Naive thymus-derived CD8-positive, alpha-beta T cell (primary cell): ENCODE measurements at regions not wholly inside any gene's neighbourhood (a gene's known extent, or its start where the extent isn't known, plus 50 kb on each side); places are given as distances from the start of the nearest gene placed in this dataset.

Source experiments
- ATAC-seq, 2 donors: fragments of 150-1000 bp; cut with Tn5 transposase in 1 of 2; sonication (Bioruptor Pico), chemical (Tn5 transposase) in 1 of 2; 1 replicate in 1 of 2; 2 replicates in 1 of 2; pipeline ENCODE4 v1.10.0; 2021; ENCODE audit warnings: mild to moderate bottlenecking in 2 of 2, moderate library complexity in 2 of 2
- POLR2A ChIA-PET: fragments of 350-600 bp; sonication (Branson Sonifier 250); formaldehyde crosslinking; loops from one replicate; lab custom pipeline; 2021; ENCODE audit warnings: antibody characterized with exemption; lab: Charles Lee
- DNase-seq, 10 donors: peaks; one replicate each; pipeline versions ENCODE4 v3.0.0 to v3.0.0-alpha.2; 2020 to 2022
- H3K27ac Mint-ChIP-seq, 10 donors: one replicate each; pipeline ENCODE4 v1.8.0; 2020 to 2022; ENCODE audit warnings: mild to moderate bottlenecking in 10 of 10, mixed read lengths in 10 of 10, moderate library complexity in 4 of 10, inconsistent platforms in 1 of 10
- H3K27me3 Mint-ChIP-seq, 5 donors: one replicate each; pipeline ENCODE4 v1.8.0; 2021 to 2022; ENCODE audit warnings: mixed read lengths in 5 of 5
- H3K36me3 Mint-ChIP-seq, 3 donors: one replicate each; pipeline ENCODE4 v1.8.0; 2020 to 2022; ENCODE audit warnings: mixed read lengths in 3 of 3, mild to moderate bottlenecking in 2 of 3, inconsistent platforms in 1 of 3
- H3K4me1 Mint-ChIP-seq, 4 donors: one replicate each; pipeline ENCODE4 v1.8.0; 2021 to 2022; ENCODE audit warnings: mixed read lengths in 4 of 4
- H3K4me3 Mint-ChIP-seq, 10 donors: one replicate each; pipeline ENCODE4 v1.8.0; 2020 to 2022; ENCODE audit warnings: mild to moderate bottlenecking in 10 of 10, mixed read lengths in 10 of 10, moderate library complexity in 6 of 10, inconsistent platforms in 1 of 10
- H3K9me3 Mint-ChIP-seq, 9 donors: one replicate each; pipeline ENCODE4 v1.8.0; 2020 to 2022; ENCODE audit warnings: mixed read lengths in 9 of 9, mild to moderate bottlenecking in 3 of 9, inconsistent platforms in 1 of 9, moderate library complexity in 1 of 9

- H3K27me3 Mint-ChIP-seq = peaks cover 4 to 25% (median 9%) of the 10 kb centered on the region in 5 donors
- peaks cover 0 to 3% (median 0%) of the 10 kb centered on the region in 4 donors for H3K4me1 Mint-ChIP-seq
- DNase-seq (no peak), ATAC-seq (no peak)
- H3K9me3 Mint-ChIP-seq = no peaks in the 10 kb centered on the region
- no peaks in the 10 kb centered on the region for H3K36me3 Mint-ChIP-seq
- no peak overlapping the region for H3K4me3 Mint-ChIP-seq
- POLR2A ChIA-PET = no interaction called here
- H3K27ac Mint-ChIP-seq = no peak overlapping the region
Measured at GRCh38 chr1:38111589-38111988, 65.0 kb upstream of the POU3F1 start.

- H3K27me3 Mint-ChIP-seq = peaks cover 8 to 30% (median 20%) of the 10 kb centered on the region in 5 donors
- no peaks in the 10 kb centered on the region for H3K36me3 Mint-ChIP-seq
- POLR2A ChIA-PET = no interaction called here
- H3K27ac Mint-ChIP-seq = no peak overlapping the region
- H3K4me1 Mint-ChIP-seq = no peaks in the 10 kb centered on the region
- no peak overlapping the region for H3K4me3 Mint-ChIP-seq
- DNase-seq (no peak), ATAC-seq (no peak)
- H3K9me3 Mint-ChIP-seq = no peaks in the 10 kb centered on the region
Measured at GRCh38 chr1:38105267-38105666, 58.7 kb upstream of the POU3F1 start.

- POLR2A ChIA-PET = interaction anchor here (0.7 kb wide), 1 partner anchor 291 kb away, joined by 5 read pairs; no protein-coding TSS in a partner anchor
- Mint-ChIP-seq H3K27me3 (peaks cover 9 to 29% (median 21%) of the 10 kb centered on the region in 5 donors), H3K9me3 (no peaks in the 10 kb centered on the region), H3K27ac (no peak overlapping the region), H3K4me1 (no peaks in the 10 kb centered on the region), H3K4me3 (no peak overlapping the region), H3K36me3 (no peaks in the 10 kb centered on the region)
- DNase-seq (no peak), ATAC-seq (no peak)
Measured at GRCh38 chr1:38102636-38103035, 56.0 kb upstream of the POU3F1 start.

DNA sequence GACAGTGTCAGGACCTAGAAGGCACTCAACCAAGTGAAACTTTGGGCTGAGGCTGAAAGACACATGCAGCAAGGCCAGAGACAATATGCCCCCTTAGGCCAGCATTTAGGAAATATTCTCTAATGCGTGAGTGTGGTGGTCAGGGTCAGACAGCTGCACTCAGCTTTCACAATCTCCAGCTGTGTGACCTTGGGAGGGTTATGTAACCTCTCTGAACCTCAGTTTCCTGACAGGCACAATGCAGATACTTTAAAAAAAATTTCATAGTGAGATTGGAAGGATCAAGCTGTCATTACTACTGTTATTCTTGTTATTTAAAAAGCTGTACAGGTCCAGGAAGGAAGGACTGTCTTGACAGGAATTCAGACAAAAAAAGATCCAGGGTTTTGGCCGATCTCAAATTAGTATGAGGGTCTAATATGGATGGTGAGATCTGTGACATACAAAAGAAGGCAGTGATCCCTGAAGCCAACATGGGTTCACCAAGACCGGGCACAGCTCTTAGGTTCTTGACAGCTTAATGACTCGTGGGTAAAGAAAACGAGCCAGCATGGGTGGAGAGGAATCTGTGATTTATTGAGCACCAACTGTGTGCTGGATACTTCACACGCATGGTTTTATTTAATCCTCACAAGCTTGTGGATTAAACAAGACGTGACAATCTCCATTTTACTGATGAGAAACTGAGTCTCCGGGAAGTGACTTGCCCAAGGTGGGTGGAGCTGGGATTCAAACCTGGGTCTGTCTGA is 54.6 kb upstream of the POU3F1 start:
- H3K9me3 Mint-ChIP-seq = no peaks in the 10 kb centered on the region
- POLR2A ChIA-PET = no interaction called here
- H3K27ac Mint-ChIP-seq = no peak overlapping the region
- H3K4me3 Mint-ChIP-seq = no peak overlapping the region
- ATAC-seq = no peak
- no peaks in the 10 kb centered on the region for H3K4me1 Mint-ChIP-seq
- no peaks in the 10 kb centered on the region for H3K36me3 Mint-ChIP-seq
- H3K27me3 Mint-ChIP-seq = peaks cover 8 to 28% (median 23%) of the 10 kb centered on the region in 5 donors
- no peak for DNase-seq

- Mint-ChIP-seq H3K27ac (no peak overlapping the region), H3K36me3 (no peaks in the 10 kb centered on the region)
Measured at GRCh38 chr1:38098101-38098847, 51.7 kb upstream of the POU3F1 start.

DNA sequence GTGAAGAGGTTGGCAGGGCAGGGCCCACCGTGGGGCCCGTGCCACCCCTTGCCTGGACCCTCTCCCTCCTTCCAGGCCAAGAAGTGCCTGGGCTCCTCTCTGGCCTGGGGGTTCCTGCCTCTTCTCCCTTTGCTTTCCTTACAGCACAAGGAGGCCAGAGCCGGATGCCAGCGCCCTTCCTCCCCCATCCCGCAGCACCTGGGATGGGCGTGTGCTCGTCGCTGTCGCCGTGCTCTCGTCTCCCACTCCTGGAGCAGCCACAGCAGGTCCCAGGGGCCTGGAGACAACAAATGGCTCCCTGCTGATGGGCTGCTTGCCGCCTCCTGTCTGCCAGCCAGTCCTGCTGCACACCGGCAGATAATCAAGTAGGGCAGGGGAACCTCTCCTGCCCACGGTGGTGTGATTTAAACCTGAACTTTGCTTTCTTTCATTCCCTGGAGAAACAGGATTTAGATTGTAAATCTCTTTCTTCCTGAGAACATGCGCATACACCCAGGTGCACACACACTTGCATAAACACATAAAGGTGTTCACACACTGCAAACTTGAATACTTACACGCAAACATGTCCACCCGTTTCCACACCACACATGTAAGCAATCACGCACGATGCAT is 50.8 kb upstream of the POU3F1 start:
- peaks cover 0 to 1% (median 0%) of the 10 kb centered on the region in 4 donors for H3K4me1 Mint-ChIP-seq
- ATAC-seq (no peak), DNase-seq (no peak)
- peak overlapping the region in 1 of 10 donors; percentile 24 for H3K27ac Mint-ChIP-seq
- H3K27me3 Mint-ChIP-seq = peaks cover 7 to 28% (median 20%) of the 10 kb centered on the region in 5 donors
- no peak overlapping the region for H3K4me3 Mint-ChIP-seq
- H3K36me3 Mint-ChIP-seq = no peaks in the 10 kb centered on the region
- no peaks in the 10 kb centered on the region for H3K9me3 Mint-ChIP-seq
- POLR2A ChIA-PET = no interaction called here

More at GRCh38 chr1:38098101-38098847, 51.7 kb upstream of the POU3F1 start:
- H3K9me3 Mint-ChIP-seq = no peaks in the 10 kb centered on the region
- POLR2A ChIA-PET = no interaction called here
- peaks cover 0 to 1% (median 0%) of the 10 kb centered on the region in 4 donors for H3K4me1 Mint-ChIP-seq
- DNase-seq (no peak), ATAC-seq (no peak)
- peak overlapping the region in 1 of 10 donors; percentile 31 for H3K4me3 Mint-ChIP-seq
- peaks cover 3 to 24% (median 18%) of the 10 kb centered on the region in 5 donors for H3K27me3 Mint-ChIP-seq
